ENCODE measurements at regions not wholly inside any gene's neighbourhood (a gene's known extent, or its start where the extent isn't known, plus 50 kb on each side); places are given as distances from the start of the nearest gene placed in this dataset.

GRCh38 chr5:60256546-60256945 lies 363.0 kb upstream of the PDE4D start:
- TF ChIP-seq, protein P1, sequence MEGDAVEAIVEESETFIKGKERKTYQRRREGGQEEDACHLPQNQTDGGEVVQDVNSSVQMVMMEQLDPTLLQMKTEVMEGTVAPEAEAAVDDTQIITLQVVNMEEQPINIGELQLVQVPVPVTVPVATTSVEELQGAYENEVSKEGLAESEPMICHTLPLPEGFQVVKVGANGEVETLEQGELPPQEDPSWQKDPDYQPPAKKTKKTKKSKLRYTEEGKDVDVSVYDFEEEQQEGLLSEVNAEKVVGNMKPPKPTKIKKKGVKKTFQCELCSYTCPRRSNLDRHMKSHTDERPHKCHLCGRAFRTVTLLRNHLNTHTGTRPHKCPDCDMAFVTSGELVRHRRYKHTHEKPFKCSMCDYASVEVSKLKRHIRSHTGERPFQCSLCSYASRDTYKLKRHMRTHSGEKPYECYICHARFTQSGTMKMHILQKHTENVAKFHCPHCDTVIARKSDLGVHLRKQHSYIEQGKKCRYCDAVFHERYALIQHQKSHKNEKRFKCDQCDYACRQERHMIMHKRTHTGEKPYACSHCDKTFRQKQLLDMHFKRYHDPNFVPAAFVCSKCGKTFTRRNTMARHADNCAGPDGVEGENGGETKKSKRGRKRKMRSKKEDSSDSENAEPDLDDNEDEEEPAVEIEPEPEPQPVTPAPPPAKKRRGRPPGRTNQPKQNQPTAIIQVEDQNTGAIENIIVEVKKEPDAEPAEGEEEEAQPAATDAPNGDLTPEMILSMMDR (IDR thresholded peaks at IDR 0.05): no peak
- TF ChIP-seq EP300 (IDR thresholded peaks at IDR 0.05): no peak
